ENCODE measurements at regions not wholly inside any gene's neighbourhood (a gene's known extent, or its start where the extent isn't known, plus 50 kb on each side); places are given as distances from the start of the nearest gene placed in this dataset.

- TF ChIP-seq CTCF (IDR thresholded peaks at IDR 0.05; ENCODE audit: insufficient read depth, low read length) (no peak), REST (IDR thresholded peaks at IDR 0.05; ENCODE audit: insufficient replicate concordance, low read depth) (no peak), POLR2AphosphoS5 (IDR thresholded peaks at IDR 0.05; ENCODE audit: low read depth) (no peak), GABPA (IDR thresholded peaks at IDR 0.05; ENCODE audit: low read depth) (no peak), SPI1 (IDR thresholded peaks at IDR 0.05; ENCODE audit: borderline replicate concordance, low read depth) (no peak)
Observed at GRCh38 chr12:13283867-13284266, 87.3 kb downstream of the EMP1 start.
